ENCODE measurements at regions not wholly inside any gene's neighbourhood (a gene's known extent, or its start where the extent isn't known, plus 50 kb on each side); places are given as distances from the start of the nearest gene placed in this dataset.
A peak's percentile ranks its signal among the peaks of the same experiment; 100 is the strongest.
"Not testable (repeated sequence)": the region's sequence is repeated elsewhere in the genome, so short reads cannot be mapped to it uniquely, and the experiment has no call there.

- not testable (repeated sequence) for H3K27ac Mint-ChIP-seq; H3K36me3 Mint-ChIP-seq; H3K27me3 Mint-ChIP-seq; H3K9me3 Mint-ChIP-seq; DNase-seq; H3K4me1 Mint-ChIP-seq; ATAC-seq (replicated peaks); H3K4me3 Mint-ChIP-seq
Observed at GRCh38 chr20:60106186-60106585, 148.0 kb downstream of the CDH26 start.

- Mint-ChIP-seq H3K27ac (no peak overlapping the region), H3K9me3 (no peaks in the 10 kb centered on the region), H3K4me1 (no peaks in the 10 kb centered on the region), H3K36me3 (no peaks in the 10 kb centered on the region), H3K27me3 (no peaks in the 10 kb centered on the region), H3K4me3 (no peak overlapping the region)
- DNase-seq, result no peak
- no peak for ATAC-seq (replicated peaks)
Observed at GRCh38 chr20:60107621-60108390, 149.6 kb downstream of the CDH26 start.

DNA sequence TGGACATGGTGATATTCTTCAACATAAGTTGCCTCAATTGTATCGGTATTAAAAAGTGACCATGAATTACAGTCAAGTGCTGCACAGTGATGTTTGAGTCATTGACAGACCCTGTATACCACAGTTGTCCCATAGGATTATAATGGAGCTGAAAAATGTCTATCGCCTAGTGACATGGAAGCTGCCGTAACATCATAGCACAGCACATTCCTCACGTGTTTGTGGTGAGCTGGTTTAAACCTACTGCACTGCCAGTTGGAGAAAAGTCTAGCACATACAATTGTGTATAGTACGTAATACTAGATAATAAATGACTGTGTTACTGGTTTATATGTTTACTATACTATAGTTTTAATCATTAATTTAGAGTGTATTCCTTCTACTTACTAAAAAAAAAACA, 150.2 kb downstream of the CDH26 start:
- no peaks in the 10 kb centered on the region for H3K36me3 Mint-ChIP-seq
- H3K27ac Mint-ChIP-seq, result no peak overlapping the region
- no peak for DNase-seq
- no peaks in the 10 kb centered on the region for H3K9me3 Mint-ChIP-seq
- H3K27me3 Mint-ChIP-seq, result no peaks in the 10 kb centered on the region
- peaks cover 0 to 4% of the 10 kb centered on the region in 2 donors for H3K4me1 Mint-ChIP-seq
- no peak overlapping the region for H3K4me3 Mint-ChIP-seq
- no peak for ATAC-seq (replicated peaks)

DNA sequence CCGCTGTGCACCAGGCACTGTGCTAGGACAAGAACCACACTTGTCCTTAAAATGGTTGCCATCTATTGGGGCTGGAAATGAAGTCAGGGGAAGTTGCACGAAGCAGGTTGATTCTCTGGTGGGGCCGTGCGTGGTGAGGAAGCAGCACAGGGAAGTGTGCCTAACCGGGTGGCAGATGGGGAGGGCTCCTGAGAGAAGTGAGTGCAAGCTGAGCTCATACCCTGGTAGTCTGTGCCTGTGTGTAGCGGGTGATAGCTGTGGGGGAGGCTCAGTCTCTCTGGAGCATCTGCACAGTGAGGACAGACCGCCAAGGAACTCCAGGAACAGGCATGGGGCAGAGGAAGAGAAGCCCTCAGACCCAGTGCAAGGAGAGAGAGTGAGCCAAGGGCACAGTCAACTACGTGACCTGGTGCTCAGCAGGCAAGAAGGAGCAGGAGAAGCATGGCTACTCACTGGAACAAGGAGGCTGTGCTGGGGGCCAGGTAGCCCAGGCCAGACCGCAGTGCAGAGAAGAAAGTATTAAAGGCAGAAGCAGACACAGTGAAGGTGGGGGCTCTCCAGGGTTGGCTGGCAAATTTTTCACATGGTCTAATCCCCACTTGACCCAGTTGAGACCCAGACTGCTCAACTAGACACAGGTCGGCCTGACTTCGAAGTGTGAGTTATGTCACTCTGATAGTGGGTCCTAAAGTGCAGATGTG, 155.0 kb downstream of the CDH26 start:
- DNase-seq (no peak), ATAC-seq (replicated peaks) (no peak)
- Mint-ChIP-seq H3K4me3 (no peak overlapping the region), H3K9me3 (no peaks in the 10 kb centered on the region), H3K36me3 (no peaks in the 10 kb centered on the region), H3K27me3 (no peaks in the 10 kb centered on the region), H3K27ac (no peak overlapping the region), H3K4me1 (peaks cover 4 to 17% of the 10 kb centered on the region in 2 donors)

DNA sequence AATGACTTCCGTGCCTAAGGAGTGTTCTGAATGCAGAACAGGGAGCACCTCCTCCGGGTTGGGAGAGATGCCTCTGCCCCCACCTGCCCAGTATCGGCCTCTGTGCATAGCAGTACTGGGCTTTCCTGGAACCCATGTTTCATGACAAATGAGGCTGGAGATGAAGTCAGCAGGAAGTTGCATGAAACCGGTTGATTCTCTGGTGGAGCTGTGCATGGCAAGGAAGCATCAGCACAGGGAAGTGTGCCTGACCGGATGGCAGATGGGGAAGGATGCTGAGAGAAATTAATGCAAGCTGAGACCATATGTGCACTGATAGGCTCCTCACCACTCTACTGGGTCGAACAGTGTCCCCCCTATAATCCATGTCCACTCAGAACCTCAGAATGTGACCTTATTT, 155.5 kb downstream of the CDH26 start:
- H3K4me1 Mint-ChIP-seq, result peaks cover 4 to 17% of the 10 kb centered on the region in 2 donors
- H3K27ac Mint-ChIP-seq, result no peak overlapping the region
- H3K4me3 Mint-ChIP-seq, result no peak overlapping the region
- H3K27me3 Mint-ChIP-seq, result no peaks in the 10 kb centered on the region
- DNase-seq (no peak), ATAC-seq (replicated peaks) (no peak)
- H3K36me3 Mint-ChIP-seq, result no peaks in the 10 kb centered on the region
- H3K9me3 Mint-ChIP-seq, result no peaks in the 10 kb centered on the region

- DNase-seq (no peak), ATAC-seq (replicated peaks) (no peak)
- Mint-ChIP-seq H3K9me3 (no peaks in the 10 kb centered on the region), H3K4me3 (no peak overlapping the region), H3K27me3 (no peaks in the 10 kb centered on the region), H3K27ac (no peak overlapping the region), H3K36me3 (no peaks in the 10 kb centered on the region), H3K4me1 (peaks cover 4 to 17% of the 10 kb centered on the region in 2 donors)
Observed at GRCh38 chr20:60115451-60115850, 157.2 kb downstream of the CDH26 start.

DNA sequence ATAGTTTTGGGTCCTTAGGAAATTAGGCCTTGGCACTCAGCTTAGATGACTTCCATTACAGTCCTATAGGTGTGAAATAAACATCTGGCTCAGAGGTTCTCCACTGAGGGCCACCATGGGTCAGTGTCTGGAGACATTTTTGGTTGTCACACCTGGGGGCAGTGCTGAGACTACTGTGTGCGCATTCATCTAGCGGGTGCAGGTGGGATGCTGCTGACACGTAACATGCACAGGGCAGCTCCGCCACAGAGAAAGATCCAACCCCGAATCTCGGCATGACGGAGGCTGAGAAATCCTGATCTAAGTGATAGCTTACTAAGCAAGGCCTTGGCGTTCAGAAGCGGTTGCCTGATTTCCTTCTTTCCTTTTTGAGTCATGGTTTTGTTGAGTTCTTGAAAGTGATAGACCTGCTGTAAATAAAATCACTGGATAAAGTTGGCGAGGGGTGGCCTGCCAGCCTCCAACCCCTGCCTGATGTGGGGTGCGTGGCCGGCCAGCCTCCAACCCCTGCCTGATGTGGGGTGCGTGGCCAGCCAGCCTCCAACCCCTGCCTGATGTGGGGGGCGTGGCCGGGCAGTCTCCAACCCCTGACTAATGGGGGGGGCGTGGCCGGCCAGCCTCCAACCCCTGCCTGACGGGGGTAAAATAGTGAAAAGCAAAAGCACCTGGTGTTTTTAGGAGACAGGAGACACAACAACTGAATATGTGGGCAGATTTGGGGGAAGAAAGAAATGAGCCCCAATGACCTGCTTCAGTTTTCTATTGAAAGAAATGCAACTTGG, 158.1 kb downstream of the CDH26 start:
- DNase-seq, result no peak
- Mint-ChIP-seq H3K9me3 (no peaks in the 10 kb centered on the region), H3K36me3 (no peaks in the 10 kb centered on the region), H3K27ac (no peak overlapping the region), H3K4me1 (peaks cover 4 to 17% of the 10 kb centered on the region in 2 donors), H3K4me3 (peak overlapping the region in 1 of 2 donors; percentile 5), H3K27me3 (no peaks in the 10 kb centered on the region)
- peak; percentile 74 to 81 for ATAC-seq (replicated peaks)

- ATAC-seq (replicated peaks) (peak; percentile 63 to 73), DNase-seq (no peak)
- no peaks in the 10 kb centered on the region for H3K36me3 Mint-ChIP-seq
- H3K4me3 Mint-ChIP-seq, result peak overlapping the region in 1 of 2 donors; percentile 5
- H3K4me1 Mint-ChIP-seq, result peaks cover 4 to 17% of the 10 kb centered on the region in 2 donors
- no peaks in the 10 kb centered on the region for H3K9me3 Mint-ChIP-seq
- no peaks in the 10 kb centered on the region for H3K27me3 Mint-ChIP-seq
- peak overlapping the region; percentile 2 for H3K27ac Mint-ChIP-seq
Observed at GRCh38 chr20:60117065-60117464, 158.8 kb downstream of the CDH26 start.

DNA sequence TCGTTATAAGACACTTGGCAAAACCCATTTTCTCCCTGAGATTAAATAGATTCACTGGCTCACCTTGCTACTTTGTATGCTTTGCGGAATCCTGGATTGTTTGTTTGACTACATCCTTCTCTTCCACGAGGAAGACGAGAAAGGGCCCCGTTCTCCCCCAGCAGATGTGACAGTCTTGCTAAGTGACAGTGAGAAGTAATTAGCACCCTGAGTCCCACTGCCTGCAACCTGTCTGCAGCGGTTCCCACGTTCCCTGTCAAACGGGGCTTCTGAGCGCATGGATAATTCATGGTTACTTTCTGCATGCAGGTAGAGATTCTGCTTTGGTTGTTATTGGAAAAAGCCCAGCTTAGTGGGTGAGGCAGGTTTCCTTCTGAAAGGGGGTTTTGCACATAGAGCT, 163.7 kb downstream of the CDH26 start:
- no peaks in the 10 kb centered on the region for H3K36me3 Mint-ChIP-seq
- H3K4me3 Mint-ChIP-seq, result no peak overlapping the region
- H3K9me3 Mint-ChIP-seq, result no peaks in the 10 kb centered on the region

DNA sequence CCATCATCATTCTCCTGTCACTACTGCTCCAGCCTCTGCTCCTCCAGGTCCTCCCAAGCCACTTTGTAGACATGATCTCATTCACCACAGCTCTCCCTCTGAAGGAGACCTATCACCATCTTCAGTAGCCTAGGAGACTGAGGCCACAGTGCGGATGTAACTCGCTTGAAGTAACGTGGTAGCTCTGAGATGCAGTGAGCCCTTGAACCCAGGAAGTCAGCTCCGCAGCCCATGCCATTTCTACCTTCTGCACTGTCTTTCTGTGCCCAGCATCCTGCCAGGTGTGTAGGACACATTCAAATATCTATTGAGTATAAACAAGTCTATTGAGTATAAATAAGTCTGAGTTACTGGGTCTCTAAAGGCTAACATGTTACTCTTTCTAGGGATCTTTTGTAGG, 164.4 kb downstream of the CDH26 start:
- Mint-ChIP-seq H3K27me3 (peaks cover 0 to 4% of the 10 kb centered on the region in 2 donors), H3K36me3 (no peaks in the 10 kb centered on the region), H3K4me3 (no peak overlapping the region), H3K27ac (no peak overlapping the region), H3K9me3 (no peaks in the 10 kb centered on the region), H3K4me1 (no peaks in the 10 kb centered on the region)
- no peak for ATAC-seq (replicated peaks)
- DNase-seq, result no peak

More for the DNA sequence above, 163.7 kb downstream of the CDH26 start:
- peaks cover 4 to 6% of the 10 kb centered on the region in 2 donors for H3K4me1 Mint-ChIP-seq
- H3K27ac Mint-ChIP-seq, result no peak overlapping the region
- no peak for ATAC-seq (replicated peaks)
- H3K27me3 Mint-ChIP-seq, result peaks cover 0 to 4% of the 10 kb centered on the region in 2 donors
- no peak for DNase-seq

- DNase-seq, result no peak
- Mint-ChIP-seq H3K4me3 (no peak overlapping the region), H3K36me3 (no peaks in the 10 kb centered on the region), H3K9me3 (no peaks in the 10 kb centered on the region), H3K4me1 (no peaks in the 10 kb centered on the region), H3K27ac (no peak overlapping the region), H3K27me3 (peaks cover 0 to 6% of the 10 kb centered on the region in 2 donors)
- ATAC-seq (replicated peaks), result no peak
Observed at GRCh38 chr20:60123096-60123495, 164.9 kb downstream of the CDH26 start.

DNA sequence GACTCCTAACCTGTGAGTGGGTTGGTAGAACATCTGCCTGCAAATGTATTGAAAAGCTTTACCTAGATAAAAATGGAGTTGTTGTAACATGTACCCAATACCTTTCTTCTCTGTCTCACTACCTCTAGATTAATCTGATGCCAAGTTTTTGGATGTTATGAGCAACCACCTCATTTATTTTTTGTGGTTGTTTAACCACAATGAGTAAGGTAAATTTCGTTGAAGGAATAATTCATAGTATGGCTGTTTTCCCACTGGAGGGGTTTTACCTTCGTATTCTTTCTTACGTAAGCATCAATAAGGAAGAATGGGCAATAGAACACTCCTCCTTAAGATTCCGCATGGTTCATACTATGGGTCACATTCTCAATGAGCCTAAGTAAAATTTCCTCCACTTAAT, 165.4 kb downstream of the CDH26 start:
- no peak overlapping the region for H3K4me3 Mint-ChIP-seq
- peaks cover 0 to 9% of the 10 kb centered on the region in 2 donors for H3K27me3 Mint-ChIP-seq
- no peak overlapping the region for H3K27ac Mint-ChIP-seq
- H3K9me3 Mint-ChIP-seq, result no peaks in the 10 kb centered on the region
- DNase-seq (no peak), ATAC-seq (replicated peaks) (no peak)
- no peaks in the 10 kb centered on the region for H3K4me1 Mint-ChIP-seq
- H3K36me3 Mint-ChIP-seq, result no peaks in the 10 kb centered on the region

DNA sequence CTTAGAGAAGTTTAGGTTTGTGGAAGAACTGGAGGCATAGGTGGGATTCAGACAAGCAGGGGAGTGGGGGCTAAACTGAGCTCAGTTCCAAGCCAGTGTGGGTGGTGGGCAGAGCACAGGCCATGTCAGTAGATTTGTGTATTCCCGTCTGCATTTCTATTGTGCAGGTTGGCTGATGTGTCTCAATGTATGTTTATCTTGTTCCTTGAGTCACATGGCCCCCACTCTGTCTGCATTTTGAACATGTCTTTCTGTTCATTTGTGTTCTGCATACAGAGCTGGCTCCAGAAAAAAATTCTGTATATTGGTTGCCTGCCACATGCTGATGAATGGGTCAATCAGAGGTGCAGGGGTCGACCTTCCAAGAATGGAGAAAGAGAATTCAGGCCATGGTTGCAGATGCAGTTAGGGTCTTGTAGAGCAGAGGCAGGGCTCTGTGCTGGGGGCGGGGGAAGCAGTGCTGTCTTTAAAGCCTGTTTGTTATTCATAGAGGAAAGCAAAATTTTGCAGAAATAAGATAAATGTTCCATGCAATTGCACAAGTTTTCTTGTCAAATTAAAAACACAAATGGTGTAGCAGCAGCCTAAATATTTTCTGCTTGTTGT, 166.7 kb downstream of the CDH26 start:
- H3K27me3 Mint-ChIP-seq, result peaks cover 0 to 9% of the 10 kb centered on the region in 2 donors
- no peaks in the 10 kb centered on the region for H3K4me1 Mint-ChIP-seq
- H3K9me3 Mint-ChIP-seq, result no peaks in the 10 kb centered on the region
- H3K27ac Mint-ChIP-seq, result no peak overlapping the region
- H3K36me3 Mint-ChIP-seq, result no peaks in the 10 kb centered on the region
- ATAC-seq (replicated peaks) (no peak), DNase-seq (no peak)
- H3K4me3 Mint-ChIP-seq, result no peak overlapping the region

DNA sequence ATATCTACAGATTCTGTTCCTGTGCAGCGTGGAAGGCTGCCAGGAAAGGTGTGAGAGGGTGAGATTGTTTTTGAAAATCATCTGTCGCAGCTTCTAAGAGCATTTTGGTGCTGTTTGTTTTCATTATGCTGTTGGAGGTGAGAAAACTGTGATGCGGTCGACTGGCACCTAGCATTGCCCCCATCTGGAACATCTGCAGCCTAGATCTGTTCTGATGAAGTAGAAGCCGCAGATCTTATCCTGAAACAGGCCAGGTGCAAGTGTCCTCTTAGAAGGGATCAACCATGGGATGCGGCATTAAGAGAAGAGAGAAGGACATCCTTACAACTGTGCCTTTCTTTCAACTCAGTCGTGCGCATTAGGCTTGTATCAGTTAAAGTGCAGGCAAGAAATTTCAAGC, 167.3 kb downstream of the CDH26 start:
- H3K4me1 Mint-ChIP-seq, result no peaks in the 10 kb centered on the region
- no peak for ATAC-seq (replicated peaks)

More for the DNA sequence above, 167.3 kb downstream of the CDH26 start:
- H3K27ac Mint-ChIP-seq, result no peak overlapping the region
- H3K9me3 Mint-ChIP-seq, result no peaks in the 10 kb centered on the region
- H3K4me3 Mint-ChIP-seq, result no peak overlapping the region
- no peak for DNase-seq
- no peaks in the 10 kb centered on the region for H3K36me3 Mint-ChIP-seq
- peaks cover 0 to 9% of the 10 kb centered on the region in 2 donors for H3K27me3 Mint-ChIP-seq

All from stimulated activated naive B cell treated with anti-CD40 and anti-IgM and Interleukin-4, amounts not matched to agents 10 μg/mL and 1 μg/mL and 100 μg/mL, for 72 hours (primary cell).